ENCODE measurements at regions not wholly inside any gene's neighbourhood (a gene's known extent, or its start where the extent isn't known, plus 50 kb on each side); places are given as distances from the start of the nearest gene placed in this dataset.

DNA sequence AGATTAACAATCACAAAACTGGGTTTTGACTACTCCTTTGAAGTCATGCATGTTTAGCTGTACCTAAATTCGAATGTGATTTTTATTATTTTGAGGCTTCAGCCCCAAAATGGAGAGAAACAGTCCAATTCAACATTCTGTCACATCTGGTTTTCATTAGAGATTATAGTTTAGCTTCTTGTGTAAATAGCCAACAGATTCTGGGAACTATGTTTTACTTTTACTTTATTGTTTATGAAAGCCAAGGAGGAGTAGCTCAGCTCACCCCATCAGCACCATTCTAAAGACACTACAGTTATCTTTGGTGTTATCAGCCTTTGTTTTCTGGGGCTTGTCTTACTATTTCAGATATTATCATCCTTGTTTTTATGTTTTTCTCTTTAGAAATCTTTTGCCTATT, 465.0 kb upstream of the CWC22 start:
- Histone ChIP-seq H3K36me3 (ENCODE audit: control insufficient read depth in 2 of 2, insufficient read depth in 1 of 2, low read length in 2 of 2) (no peaks in the 10 kb centered on the region), H3K4me3 (ENCODE audit: low read depth, low read length) (no peak overlapping the region), H3K27ac (ENCODE audit: extremely low read depth, low read depth, low read length) (no peak overlapping the region), H3K9me3 (ENCODE audit: control insufficient read depth, insufficient read depth, low read depth, low read length) (no peaks in the 10 kb centered on the region), H3K4me1 (ENCODE audit: control insufficient read depth, insufficient read depth, low read length) (no peaks in the 10 kb centered on the region)
- TF ChIP-seq ZNF701 (tag by site-specific recombination; IDR thresholded peaks at IDR 0.05) (no peak), MEIS1 (CRISPR knock-in tag; IDR thresholded peaks at IDR 0.05; ENCODE audit: borderline replicate concordance) (no peak), ZNF600 (tag by site-specific recombination; IDR thresholded peaks at IDR 0.05) (no peak), ZNF768 (tag by site-specific recombination; IDR thresholded peaks at IDR 0.05) (no peak), ZNF19 (tag by site-specific recombination; IDR thresholded peaks at IDR 0.05; ENCODE audit: low read depth) (no peak), ZBTB21 (tag by site-specific recombination; IDR thresholded peaks at IDR 0.05) (no peak), ZNF416 (tag by site-specific recombination; IDR thresholded peaks at IDR 0.05) (no peak)
- TF ChIP-seq, protein P1, sequence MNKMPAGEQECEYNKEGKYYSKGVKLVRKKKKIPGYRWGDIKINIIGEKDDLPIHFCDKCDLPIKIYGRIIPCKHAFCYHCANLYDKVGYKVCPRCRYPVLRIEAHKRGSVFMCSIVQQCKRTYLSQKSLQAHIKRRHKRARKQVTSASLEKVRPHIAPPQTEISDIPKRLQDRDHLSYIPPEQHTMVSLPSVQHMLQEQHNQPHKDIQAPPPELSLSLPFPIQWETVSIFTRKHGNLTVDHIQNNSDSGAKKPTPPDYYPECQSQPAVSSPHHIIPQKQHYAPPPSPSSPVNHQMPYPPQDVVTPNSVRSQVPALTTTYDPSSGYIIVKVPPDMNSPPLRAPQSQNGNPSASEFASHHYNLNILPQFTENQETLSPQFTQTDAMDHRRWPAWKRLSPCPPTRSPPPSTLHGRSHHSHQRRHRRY (tag by site-specific recombination; IDR thresholded peaks at IDR 0.05) = no peak
- POLR2A ChIA-PET = no interaction called here
- CTCF ChIA-PET = no interaction called here

DNA sequence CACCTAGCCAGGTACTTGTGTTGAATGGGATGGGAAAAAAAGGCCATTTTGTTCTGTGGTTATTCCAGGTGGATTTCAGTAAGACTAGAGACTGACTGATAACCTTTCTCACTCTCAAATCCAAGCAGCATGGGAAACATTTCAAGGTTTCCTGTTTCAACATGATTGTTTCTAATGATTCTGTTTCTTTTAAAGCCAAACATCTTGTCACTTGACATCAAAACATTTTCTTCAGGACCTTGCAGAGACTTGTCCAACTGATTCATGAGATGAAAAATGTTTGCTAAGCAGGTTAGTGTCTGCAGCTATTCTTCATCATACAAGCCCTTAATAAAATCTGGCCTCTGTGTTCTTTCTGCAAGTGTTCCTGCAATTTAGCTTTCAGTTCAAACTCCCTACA, 456.5 kb upstream of the CWC22 start:
- Histone ChIP-seq H3K27ac (ENCODE audit: extremely low read depth, low read depth, low read length) (no peak overlapping the region), H3K4me1 (ENCODE audit: control insufficient read depth, insufficient read depth, low read length) (no peaks in the 10 kb centered on the region), H3K36me3 (ENCODE audit: control insufficient read depth in 2 of 2, insufficient read depth in 1 of 2, low read length in 2 of 2) (no peaks in the 10 kb centered on the region), H3K4me3 (ENCODE audit: low read depth, low read length) (no peak overlapping the region), H3K9me3 (ENCODE audit: control insufficient read depth, insufficient read depth, low read depth, low read length) (no peaks in the 10 kb centered on the region)
- ChIA-PET POLR2A (no interaction called here), CTCF (no interaction called here)
- TF ChIP-seq ZNF155 (tag by site-specific recombination; IDR thresholded peaks at IDR 0.05) = no peak
- no peak for TF ChIP-seq ZNF510 (tag by site-specific recombination; IDR thresholded peaks at IDR 0.05; ENCODE audit: insufficient replicate concordance)
- no peak for TF ChIP-seq ZNF37A (tag by site-specific recombination; IDR thresholded peaks at IDR 0.05)
- no peak for TF ChIP-seq ZNF292 (tag by site-specific recombination; IDR thresholded peaks at IDR 0.05; ENCODE audit: borderline replicate concordance, low read depth)
- no peak for TF ChIP-seq YY2 (tag by site-specific recombination; IDR thresholded peaks at IDR 0.05)
- no peak for TF ChIP-seq GLIS1 (tag by site-specific recombination; IDR thresholded peaks at IDR 0.05)
- no peak for TF ChIP-seq ZNF747 (tag by site-specific recombination; IDR thresholded peaks at IDR 0.05)
- TF ChIP-seq ZBTB8A (tag by site-specific recombination; IDR thresholded peaks at IDR 0.05) = no peak
- TF ChIP-seq ZNF48 (tag by site-specific recombination; IDR thresholded peaks at IDR 0.05) = no peak
- TF ChIP-seq, protein P2, sequence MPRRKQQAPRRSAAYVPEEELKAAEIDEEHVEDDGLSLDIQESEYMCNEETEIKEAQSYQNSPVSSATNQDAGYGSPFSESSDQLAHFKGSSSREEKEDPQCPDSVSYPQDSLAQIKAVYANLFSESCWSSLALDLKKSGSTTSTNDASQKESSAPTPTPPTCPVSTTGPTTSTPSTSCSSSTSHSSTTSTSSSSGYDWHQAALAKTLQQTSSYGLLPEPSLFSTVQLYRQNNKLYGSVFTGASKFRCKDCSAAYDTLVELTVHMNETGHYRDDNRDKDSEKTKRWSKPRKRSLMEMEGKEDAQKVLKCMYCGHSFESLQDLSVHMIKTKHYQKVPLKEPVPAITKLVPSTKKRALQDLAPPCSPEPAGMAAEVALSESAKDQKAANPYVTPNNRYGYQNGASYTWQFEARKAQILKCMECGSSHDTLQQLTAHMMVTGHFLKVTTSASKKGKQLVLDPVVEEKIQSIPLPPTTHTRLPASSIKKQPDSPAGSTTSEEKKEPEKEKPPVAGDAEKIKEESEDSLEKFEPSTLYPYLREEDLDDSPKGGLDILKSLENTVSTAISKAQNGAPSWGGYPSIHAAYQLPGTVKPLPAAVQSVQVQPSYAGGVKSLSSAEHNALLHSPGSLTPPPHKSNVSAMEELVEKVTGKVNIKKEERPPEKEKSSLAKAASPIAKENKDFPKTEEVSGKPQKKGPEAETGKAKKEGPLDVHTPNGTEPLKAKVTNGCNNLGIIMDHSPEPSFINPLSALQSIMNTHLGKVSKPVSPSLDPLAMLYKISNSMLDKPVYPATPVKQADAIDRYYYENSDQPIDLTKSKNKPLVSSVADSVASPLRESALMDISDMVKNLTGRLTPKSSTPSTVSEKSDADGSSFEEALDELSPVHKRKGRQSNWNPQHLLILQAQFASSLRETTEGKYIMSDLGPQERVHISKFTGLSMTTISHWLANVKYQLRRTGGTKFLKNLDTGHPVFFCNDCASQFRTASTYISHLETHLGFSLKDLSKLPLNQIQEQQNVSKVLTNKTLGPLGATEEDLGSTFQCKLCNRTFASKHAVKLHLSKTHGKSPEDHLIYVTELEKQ (tag by site-specific recombination; IDR thresholded peaks at IDR 0.05; ENCODE audit: borderline replicate concordance) = no peak
- TF ChIP-seq, protein P3, sequence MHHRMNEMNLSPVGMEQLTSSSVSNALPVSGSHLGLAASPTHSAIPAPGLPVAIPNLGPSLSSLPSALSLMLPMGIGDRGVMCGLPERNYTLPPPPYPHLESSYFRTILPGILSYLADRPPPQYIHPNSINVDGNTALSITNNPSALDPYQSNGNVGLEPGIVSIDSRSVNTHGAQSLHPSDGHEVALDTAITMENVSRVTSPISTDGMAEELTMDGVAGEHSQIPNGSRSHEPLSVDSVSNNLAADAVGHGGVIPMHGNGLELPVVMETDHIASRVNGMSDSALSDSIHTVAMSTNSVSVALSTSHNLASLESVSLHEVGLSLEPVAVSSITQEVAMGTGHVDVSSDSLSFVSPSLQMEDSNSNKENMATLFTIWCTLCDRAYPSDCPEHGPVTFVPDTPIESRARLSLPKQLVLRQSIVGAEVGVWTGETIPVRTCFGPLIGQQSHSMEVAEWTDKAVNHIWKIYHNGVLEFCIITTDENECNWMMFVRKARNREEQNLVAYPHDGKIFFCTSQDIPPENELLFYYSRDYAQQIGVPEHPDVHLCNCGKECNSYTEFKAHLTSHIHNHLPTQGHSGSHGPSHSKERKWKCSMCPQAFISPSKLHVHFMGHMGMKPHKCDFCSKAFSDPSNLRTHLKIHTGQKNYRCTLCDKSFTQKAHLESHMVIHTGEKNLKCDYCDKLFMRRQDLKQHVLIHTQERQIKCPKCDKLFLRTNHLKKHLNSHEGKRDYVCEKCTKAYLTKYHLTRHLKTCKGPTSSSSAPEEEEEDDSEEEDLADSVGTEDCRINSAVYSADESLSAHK (tag by site-specific recombination; IDR thresholded peaks at IDR 0.05) = no peak
- TF ChIP-seq ZNF621 (tag by site-specific recombination; IDR thresholded peaks at IDR 0.05) = no peak
- no peak for TF ChIP-seq ZNF146 (tag by site-specific recombination; IDR thresholded peaks at IDR 0.05)
- no peak for TF ChIP-seq ZNF610 (tag by site-specific recombination; IDR thresholded peaks at IDR 0.05; ENCODE audit: borderline replicate concordance)
